ENCODE measurements at regions not wholly inside any gene's neighbourhood (a gene's known extent, or its start where the extent isn't known, plus 50 kb on each side); places are given as distances from the start of the nearest gene placed in this dataset.

GRCh38 chr13:78981913-78982312, 323.0 kb upstream of the OBI1 start:
- no peak overlapping the region for H3K27ac ChIP-seq (ENCODE audit: low read depth in 2 of 2, low read length in 1 of 2)
- no peak overlapping the region for H3K4me2 ChIP-seq
- WGBS (ENCODE audit: low lambda C conversion rate), result 36% methylated on average over 4 of the region's 4 CpGs
- no peaks in the 10 kb centered on the region for H3K79me2 ChIP-seq (ENCODE audit: insufficient read depth)
- H3K27me3 ChIP-seq (ENCODE audit: insufficient read depth), result no peaks in the 10 kb centered on the region
- no peaks in the 10 kb centered on the region for H3F3A ChIP-seq (replicated peaks; ENCODE audit: insufficient read depth)
- no peaks in the 10 kb centered on the region for H3K4me1 ChIP-seq (ENCODE audit: control insufficient read depth in 1 of 2, insufficient read depth in 2 of 2, low read depth in 1 of 2, low read length in 1 of 2)
- no peaks in the 10 kb centered on the region for H3K9me2 ChIP-seq
- no peaks in the 10 kb centered on the region for H4K20me1 ChIP-seq (ENCODE audit: insufficient read depth)
- H3K36me3 ChIP-seq (replicated peaks in 1 of 2; ENCODE audit: control insufficient read depth in 1 of 2, insufficient read depth in 2 of 2, low read length in 1 of 2), result no peaks in the 10 kb centered on the region
- H3K9me3 ChIP-seq, result no peaks in the 10 kb centered on the region
- H2AFZ ChIP-seq (ENCODE audit: low read depth), result no peak overlapping the region
- H3K9ac ChIP-seq, result no peak overlapping the region
- POLR2A ChIA-PET, result no interaction called here
- H3K4me3 ChIP-seq (ENCODE audit: low read depth in 2 of 2, low read length in 1 of 2), result no peak overlapping the region
- DNase-seq, result no peak
- no peak for TF ChIP-seq CHD2 (IDR thresholded peaks at IDR 0.05; ENCODE audit: low read length, partially characterized antibody)
- TF ChIP-seq GATA2 (CRISPR knock-in tag; IDR thresholded peaks at IDR 0.05), result no peak
- TF ChIP-seq JUND (IDR thresholded peaks at IDR 0.05), result no peak
- TF ChIP-seq EZH2phosphoT487 (IDR thresholded peaks at IDR 0.05; ENCODE audit: borderline replicate concordance, low read depth), result no peak
- TF ChIP-seq EP300 (IDR thresholded peaks at IDR 0.05; ENCODE audit: borderline replicate concordance in 1 of 2, low read depth in 1 of 2, low read length in 1 of 2), result no peak
- TF ChIP-seq POLR2AphosphoS5 (IDR thresholded peaks at IDR 0.05; ENCODE audit: low read depth, low read length), result no peak
- TF ChIP-seq, protein P1, sequence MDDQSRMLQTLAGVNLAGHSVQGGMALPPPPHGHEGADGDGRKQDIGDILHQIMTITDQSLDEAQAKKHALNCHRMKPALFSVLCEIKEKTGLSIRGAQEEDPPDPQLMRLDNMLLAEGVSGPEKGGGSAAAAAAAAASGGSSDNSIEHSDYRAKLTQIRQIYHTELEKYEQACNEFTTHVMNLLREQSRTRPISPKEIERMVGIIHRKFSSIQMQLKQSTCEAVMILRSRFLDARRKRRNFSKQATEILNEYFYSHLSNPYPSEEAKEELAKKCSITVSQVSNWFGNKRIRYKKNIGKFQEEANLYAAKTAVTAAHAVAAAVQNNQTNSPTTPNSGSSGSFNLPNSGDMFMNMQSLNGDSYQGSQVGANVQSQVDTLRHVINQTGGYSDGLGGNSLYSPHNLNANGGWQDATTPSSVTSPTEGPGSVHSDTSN (IDR thresholded peaks at IDR 0.05), result no peak
- TF ChIP-seq IRF3 (IDR thresholded peaks at IDR 0.05; ENCODE audit: low read depth, low read length), result no peak
- no peak for TF ChIP-seq TEAD4 (IDR thresholded peaks at IDR 0.05; ENCODE audit: borderline replicate concordance, insufficient read depth)
- TF ChIP-seq FOXJ3 (CRISPR knock-in tag; IDR thresholded peaks at IDR 0.05), result no peak
- no peak for TF ChIP-seq TCF12 (IDR thresholded peaks at IDR 0.05)
- TF ChIP-seq, protein P2, sequence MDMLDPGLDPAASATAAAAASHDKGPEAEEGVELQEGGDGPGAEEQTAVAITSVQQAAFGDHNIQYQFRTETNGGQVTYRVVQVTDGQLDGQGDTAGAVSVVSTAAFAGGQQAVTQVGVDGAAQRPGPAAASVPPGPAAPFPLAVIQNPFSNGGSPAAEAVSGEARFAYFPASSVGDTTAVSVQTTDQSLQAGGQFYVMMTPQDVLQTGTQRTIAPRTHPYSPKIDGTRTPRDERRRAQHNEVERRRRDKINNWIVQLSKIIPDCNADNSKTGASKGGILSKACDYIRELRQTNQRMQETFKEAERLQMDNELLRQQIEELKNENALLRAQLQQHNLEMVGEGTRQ (IDR thresholded peaks at IDR 0.05; ENCODE audit: borderline replicate concordance, low read depth, low read length), result no peak
- CTCF ChIA-PET, result interaction anchor here (0.7 kb wide), 1 partner anchor 12 kb away, joined by 3 read pairs; no protein-coding TSS in a partner anchor

GRCh38 chr13:78979349-78979748, 320.4 kb upstream of the OBI1 start:
- DNase-seq, result no peak
- no peaks in the 10 kb centered on the region for H3K36me3 ChIP-seq (replicated peaks in 1 of 2; ENCODE audit: control insufficient read depth in 1 of 2, insufficient read depth in 2 of 2, low read length in 1 of 2)
- TF ChIP-seq ELF1 (IDR thresholded peaks at IDR 0.05) (no peak), SMC3 (IDR thresholded peaks at IDR 0.05; ENCODE audit: low read depth, low read length) (no peak), GATA2 (CRISPR knock-in tag; IDR thresholded peaks at IDR 0.05) (no peak), POLR2AphosphoS5 (IDR thresholded peaks at IDR 0.05; ENCODE audit: low read depth, low read length) (no peak), JUND (IDR thresholded peaks at IDR 0.05) (no peak), FOXM1 (IDR thresholded peaks at IDR 0.05; ENCODE audit: low read depth) (no peak), MXI1 (IDR thresholded peaks at IDR 0.05; ENCODE audit: low read depth, low read length) (no peak), RFX5 (IDR thresholded peaks at IDR 0.05; ENCODE audit: low read length) (no peak), EZH2phosphoT487 (IDR thresholded peaks at IDR 0.05; ENCODE audit: borderline replicate concordance, low read depth) (no peak), FOXJ3 (CRISPR knock-in tag; IDR thresholded peaks at IDR 0.05) (no peak), TEAD4 (IDR thresholded peaks at IDR 0.05; ENCODE audit: borderline replicate concordance, insufficient read depth) (no peak)
- TF ChIP-seq, protein P3, sequence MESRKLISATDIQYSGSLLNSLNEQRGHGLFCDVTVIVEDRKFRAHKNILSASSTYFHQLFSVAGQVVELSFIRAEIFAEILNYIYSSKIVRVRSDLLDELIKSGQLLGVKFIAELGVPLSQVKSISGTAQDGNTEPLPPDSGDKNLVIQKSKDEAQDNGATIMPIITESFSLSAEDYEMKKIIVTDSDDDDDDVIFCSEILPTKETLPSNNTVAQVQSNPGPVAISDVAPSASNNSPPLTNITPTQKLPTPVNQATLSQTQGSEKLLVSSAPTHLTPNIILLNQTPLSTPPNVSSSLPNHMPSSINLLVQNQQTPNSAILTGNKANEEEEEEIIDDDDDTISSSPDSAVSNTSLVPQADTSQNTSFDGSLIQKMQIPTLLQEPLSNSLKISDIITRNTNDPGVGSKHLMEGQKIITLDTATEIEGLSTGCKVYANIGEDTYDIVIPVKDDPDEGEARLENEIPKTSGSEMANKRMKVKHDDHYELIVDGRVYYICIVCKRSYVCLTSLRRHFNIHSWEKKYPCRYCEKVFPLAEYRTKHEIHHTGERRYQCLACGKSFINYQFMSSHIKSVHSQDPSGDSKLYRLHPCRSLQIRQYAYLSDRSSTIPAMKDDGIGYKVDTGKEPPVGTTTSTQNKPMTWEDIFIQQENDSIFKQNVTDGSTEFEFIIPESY (IDR thresholded peaks at IDR 0.05; ENCODE audit: borderline replicate concordance, low read depth), result no peak
- TF ChIP-seq, protein P1 (IDR thresholded peaks at IDR 0.05), result no peak
- TF ChIP-seq, protein P4, sequence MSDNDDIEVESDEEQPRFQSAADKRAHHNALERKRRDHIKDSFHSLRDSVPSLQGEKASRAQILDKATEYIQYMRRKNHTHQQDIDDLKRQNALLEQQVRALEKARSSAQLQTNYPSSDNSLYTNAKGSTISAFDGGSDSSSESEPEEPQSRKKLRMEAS (IDR thresholded peaks at IDR 0.05; ENCODE audit: low read depth), result no peak
- WGBS (ENCODE audit: low lambda C conversion rate), result 52% methylated on average over 5 of the region's 5 CpGs
- ChIA-PET POLR2A (no interaction called here), CTCF (interaction anchor here (0.6 to 2.6 kb wide), 24 partner anchors 10 to 858 kb away, joined by 3 to 40 read pairs (median 4); partner anchors contain the start of gene POU4F1)
- H2AFZ ChIP-seq (ENCODE audit: low read depth), result no peak overlapping the region
- no peaks in the 10 kb centered on the region for H3F3A ChIP-seq (replicated peaks; ENCODE audit: insufficient read depth)
- H3K4me1 ChIP-seq (ENCODE audit: control insufficient read depth in 1 of 2, insufficient read depth in 2 of 2, low read depth in 1 of 2, low read length in 1 of 2), result no peaks in the 10 kb centered on the region
- H4K20me1 ChIP-seq (ENCODE audit: insufficient read depth), result no peaks in the 10 kb centered on the region
- no peak overlapping the region for H3K9ac ChIP-seq
- H3K4me2 ChIP-seq, result no peak overlapping the region
- no peak overlapping the region for H3K27ac ChIP-seq (ENCODE audit: low read depth in 2 of 2, low read length in 1 of 2)
- no peak overlapping the region for H3K4me3 ChIP-seq (ENCODE audit: low read depth in 2 of 2, low read length in 1 of 2)
- no peaks in the 10 kb centered on the region for H3K9me3 ChIP-seq
- no peaks in the 10 kb centered on the region for H3K9me2 ChIP-seq
- H3K79me2 ChIP-seq (ENCODE audit: insufficient read depth), result no peaks in the 10 kb centered on the region
- no peaks in the 10 kb centered on the region for H3K27me3 ChIP-seq (ENCODE audit: insufficient read depth)

Measured in SK-N-SH (cell line).